ENCODE measurements at regions not wholly inside any gene's neighbourhood (a gene's known extent, or its start where the extent isn't known, plus 50 kb on each side); places are given as distances from the start of the nearest gene placed in this dataset.
"Not testable (repeated sequence)": the region's sequence is repeated elsewhere in the genome, so short reads cannot be mapped to it uniquely, and the experiment has no call there.

DNA sequence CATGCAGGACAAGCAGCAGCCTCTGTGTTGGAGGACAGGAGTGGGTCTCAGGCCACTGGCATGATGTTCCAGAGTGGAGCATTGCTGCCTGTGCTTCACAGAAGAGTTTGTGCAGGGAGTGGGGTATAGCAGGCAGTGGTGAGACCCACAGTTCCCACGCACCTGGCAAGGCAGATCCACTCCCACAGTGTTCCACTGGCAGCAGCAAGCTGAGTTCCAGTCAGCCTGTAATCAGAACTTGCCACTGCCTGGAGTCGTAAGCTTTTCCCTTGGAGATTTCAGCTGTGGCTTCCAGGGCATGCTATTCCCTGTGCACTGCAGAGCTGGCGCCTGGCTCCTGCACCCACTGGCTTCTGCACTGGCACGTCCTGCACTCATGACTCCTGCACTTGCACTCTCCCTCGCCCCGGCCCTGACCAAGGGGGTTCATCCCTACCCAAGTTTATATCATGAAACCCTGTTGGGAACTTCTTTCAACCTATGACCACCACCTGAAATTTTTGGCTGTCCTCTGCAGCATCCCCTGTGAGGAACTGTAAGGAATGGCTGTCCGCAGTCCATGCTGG lies 1144.3 kb downstream of the RAPGEF2 start:
- DNase-seq: no peak

- no peak for DNase-seq
Observed at GRCh38 chr4:160251522-160252170, 1148.8 kb downstream of the RAPGEF2 start.

GRCh38 chr4:160257318-160257717 lies 1154.4 kb downstream of the RAPGEF2 start:
- DNase-seq: no peak

DNA sequence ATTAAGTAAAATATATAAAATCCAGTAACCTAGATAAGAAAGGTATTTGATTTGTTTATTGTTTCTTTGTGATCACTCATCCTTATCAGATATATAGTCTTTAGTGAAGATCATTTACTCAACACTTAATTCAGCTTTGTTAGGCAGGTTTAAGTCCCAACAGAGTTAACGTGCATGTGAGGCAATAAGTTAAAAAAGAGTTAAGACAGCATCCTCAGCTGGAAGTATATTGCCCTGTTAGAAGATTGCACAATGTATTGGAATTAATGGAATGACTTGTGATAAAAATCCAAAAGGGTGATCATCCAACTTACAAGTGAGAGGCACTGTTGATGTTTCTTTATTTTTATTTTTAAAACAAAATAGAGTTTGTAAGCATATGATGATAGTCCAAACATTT lies 1162.1 kb downstream of the RAPGEF2 start:
- DNase-seq: no peak

- no peak for DNase-seq
Observed at GRCh38 chr4:160265836-160266235, 1163.0 kb downstream of the RAPGEF2 start.

- DNase-seq: no peak
Observed at GRCh38 chr4:160276785-160277325, 1174.0 kb downstream of the RAPGEF2 start.

GRCh38 chr4:160283081-160283480 lies 1180.2 kb downstream of the RAPGEF2 start:
- DNase-seq: no peak

DNA sequence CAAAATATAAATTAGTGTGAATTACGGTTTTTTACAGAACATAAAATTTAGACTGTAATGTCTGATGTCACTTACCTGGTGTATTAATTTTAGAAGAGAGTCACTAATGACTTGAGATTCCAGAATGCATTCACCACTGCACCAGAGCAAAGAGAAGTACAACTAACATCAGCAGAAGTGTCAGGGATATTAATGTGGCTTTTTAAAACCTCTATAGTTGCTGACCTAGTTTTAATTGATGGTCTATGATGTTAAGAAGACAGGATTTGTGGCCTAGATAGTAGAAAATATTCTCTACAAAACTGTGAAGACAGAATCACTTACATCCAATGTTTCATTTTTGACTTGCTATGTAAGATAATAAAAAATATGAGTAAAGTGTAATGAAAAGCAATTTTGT lies 1181.6 kb downstream of the RAPGEF2 start:
- no peak for DNase-seq

GRCh38 chr4:160286051-160286450 lies 1183.2 kb downstream of the RAPGEF2 start:
- no peak for DNase-seq

DNA sequence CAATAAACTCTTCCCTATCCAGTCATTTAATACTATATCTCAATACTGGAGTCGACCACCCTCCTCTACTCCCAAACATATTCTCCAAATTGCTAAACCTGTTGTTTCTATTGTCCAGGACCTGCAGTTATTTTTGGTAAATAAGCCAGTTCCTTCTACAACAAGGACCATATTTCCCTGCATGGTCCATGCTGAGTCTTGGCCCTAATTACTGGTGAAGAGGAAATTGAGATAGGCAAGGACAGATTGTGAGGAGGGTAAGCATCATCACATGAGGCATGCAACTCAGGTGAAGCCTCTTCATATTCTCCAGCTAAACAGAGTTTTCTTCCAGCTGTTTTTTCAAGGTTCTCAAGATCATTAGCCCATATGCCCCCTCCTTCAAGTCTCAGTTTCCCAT lies 1193.6 kb downstream of the RAPGEF2 start:
- DNase-seq: no peak

GRCh38 chr4:160299177-160299576 lies 1196.3 kb downstream of the RAPGEF2 start:
- peak; percentile 56 for DNase-seq

DNA sequence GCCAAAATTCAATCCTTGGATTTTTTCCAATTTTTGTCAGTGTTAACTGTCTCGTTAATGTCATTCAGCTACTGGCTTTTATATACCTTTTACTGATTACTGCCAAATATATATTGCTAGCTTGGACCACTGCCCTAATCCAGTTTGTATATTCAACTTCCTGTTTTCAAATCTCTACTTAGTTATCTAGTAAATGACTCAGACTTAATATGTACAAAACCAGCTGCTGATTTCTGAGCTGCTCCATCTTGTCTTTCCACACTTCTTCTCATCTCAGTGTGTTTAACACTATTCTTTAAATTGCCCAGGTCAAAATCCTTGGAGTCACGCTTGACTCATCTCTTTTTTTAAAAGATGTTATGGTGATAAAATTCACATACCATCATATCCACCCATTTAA lies 1196.7 kb downstream of the RAPGEF2 start:
- peak; percentile 67 for DNase-seq

DNA sequence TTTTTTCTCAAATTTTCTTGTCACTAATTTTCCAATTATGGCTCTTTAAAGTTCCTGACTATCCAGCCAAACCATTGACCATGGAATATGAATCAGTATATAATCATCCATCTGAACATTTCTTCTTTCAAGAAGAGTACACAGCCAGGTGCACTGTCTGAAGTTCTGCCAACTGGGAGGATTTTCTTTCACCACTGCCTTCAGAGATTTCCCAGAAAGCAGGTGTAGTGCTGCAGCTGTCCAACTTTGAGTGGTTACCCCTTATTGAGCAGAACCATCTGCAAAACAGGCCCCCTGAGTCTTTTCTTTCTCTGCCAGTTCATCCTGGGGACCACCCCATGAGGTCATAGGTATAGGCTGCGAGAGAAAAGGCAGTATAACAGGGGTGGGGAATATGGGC lies 1213.2 kb downstream of the RAPGEF2 start:
- peak; percentile 15 for DNase-seq

GRCh38 chr4:160318567-160319220 lies 1215.8 kb downstream of the RAPGEF2 start:
- DNase-seq: peak; percentile 43

DNA sequence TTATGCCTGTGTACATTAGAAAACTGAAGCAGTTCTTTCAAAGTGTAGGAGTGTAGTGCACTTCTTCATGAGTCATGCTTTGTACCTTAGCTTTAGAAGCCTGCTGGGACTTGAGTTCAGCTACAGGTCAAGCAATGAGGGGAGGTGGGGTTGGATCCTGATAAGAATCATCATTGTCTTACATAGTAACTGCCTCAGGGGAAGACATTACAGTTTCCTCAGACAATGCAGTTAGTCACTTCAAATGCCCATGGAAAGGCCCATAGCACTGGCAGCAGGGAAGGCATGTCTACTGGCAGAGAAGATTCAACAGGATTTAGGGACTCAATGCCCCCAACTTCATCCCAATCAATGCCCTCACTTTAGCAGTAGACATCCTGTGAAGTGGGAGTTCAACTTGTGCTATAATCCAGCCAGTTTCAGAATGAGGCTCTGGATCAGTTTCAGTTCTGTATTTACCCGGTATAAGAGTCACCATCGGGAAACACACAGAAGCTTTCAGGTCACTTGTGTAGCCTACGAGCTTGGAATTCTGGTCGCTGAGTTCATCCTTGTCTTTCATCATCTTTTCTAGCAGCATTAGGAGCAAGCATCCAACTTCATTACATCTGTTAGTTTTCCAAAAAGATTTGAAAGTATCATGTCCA lies 1216.5 kb downstream of the RAPGEF2 start:
- peak; percentile 42 for DNase-seq

DNA sequence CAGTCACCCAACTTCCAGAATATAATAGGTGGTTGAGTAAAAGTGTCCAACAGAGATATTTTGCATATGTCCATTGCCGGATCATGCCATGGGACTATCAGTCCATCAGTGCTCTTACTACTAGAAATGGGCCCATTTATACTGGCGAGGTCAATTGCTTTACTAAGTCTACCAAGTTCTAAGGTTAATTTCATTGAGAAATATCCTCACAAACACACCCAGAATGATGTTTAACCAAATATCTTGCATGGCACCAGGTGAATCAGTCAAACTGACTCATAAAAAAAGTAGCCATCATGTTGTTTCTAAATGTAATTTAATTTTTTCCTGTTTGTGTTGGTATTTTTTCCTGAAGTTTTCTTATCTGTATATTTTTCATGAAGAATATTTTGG lies 1217.0 kb downstream of the RAPGEF2 start:
- DNase-seq: no peak

DNA sequence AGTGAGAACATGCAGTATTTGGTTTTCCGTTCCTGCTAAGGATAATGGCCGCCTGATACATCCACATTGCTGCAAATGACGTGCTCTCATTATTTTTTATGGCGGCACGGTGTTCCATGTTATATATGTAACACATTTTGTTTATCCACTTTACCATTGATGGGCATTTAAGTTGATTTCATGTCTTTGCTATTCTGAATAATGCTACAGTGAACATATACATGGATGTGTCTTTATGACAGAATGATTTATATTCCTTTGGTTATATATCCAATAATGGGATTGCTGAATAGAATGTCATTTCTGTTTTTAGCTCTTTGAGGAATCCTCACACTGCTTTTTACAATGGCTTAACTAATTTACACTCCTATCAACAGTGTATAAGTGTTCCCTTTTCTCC lies 1223.2 kb downstream of the RAPGEF2 start:
- DNase-seq: no peak

DNA sequence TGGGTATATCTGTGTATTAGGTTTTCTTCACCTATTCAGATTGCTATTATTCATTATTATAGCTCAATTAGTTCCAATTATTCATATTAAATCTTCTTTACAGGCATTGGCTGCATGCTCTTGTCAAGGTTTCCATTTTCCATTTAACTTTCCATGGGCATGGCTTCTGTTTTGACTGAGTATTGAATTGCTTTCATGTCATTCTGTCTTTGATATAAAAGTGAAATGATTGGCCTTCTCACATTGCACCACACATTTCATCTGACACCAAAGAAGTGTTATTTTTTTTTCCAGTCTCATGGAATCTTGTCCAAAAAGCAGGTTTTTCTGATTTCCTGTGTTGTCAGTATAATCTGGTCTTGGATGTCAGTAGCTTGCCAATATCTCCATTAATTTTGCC lies 1244.3 kb downstream of the RAPGEF2 start:
- no peak for DNase-seq

DNA sequence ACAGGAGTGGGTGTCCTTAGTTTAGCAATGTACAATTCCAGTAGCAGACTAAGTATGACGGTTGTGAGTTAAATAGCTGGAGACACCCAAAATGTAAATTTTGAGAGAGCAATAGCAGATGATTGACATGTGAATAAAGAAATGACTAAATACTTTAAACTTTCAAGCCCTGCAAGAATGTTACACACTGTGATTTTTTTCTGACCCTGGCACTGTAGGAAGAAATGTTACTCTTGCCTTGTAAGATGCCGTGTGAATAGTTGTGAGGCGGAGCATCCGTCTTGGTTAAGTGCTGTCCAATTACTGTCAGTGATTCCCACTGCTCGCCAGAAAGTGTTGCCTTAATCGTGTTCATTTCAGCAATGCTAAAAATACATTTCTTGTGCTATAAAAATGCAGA lies 1248.1 kb downstream of the RAPGEF2 start:
- no peak for DNase-seq

DNA sequence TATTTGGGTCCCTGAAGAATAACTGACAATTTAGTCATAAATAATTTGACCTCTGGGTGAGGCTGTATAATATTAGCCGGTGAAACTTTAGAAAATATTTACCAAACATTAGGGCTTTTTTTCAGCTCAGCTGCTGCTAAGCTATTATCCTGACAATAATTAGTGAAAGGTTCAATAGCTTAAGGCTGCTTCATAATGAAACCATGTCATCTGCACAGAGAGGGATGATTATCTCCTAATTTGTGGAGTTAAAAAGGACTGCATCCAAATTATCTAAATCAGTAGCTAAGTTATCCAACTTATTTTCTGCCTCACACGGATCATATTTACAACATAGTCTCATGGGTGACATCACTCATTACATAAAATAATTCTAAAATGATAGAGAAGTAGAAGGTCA lies 1249.8 kb downstream of the RAPGEF2 start:
- peak; percentile 62 for DNase-seq

DNA sequence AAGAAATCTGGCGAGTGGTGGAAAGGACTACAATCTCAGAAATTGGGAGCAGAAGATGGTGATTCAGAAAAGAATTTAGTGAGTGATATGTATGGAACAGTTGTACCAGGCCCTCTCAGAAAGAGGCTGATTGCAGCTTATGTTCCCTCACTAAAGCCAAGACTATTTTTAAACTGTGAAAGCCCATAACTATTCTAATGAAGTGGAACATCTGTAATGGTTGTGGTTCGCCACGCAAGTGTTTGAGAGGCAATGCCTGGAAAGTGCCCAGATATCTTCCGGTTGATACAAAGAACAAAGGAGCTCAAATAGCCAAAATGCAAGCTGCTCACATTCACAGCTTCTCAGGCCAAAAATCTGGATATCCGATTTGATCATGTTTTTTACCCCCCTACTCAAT lies 1250.7 kb downstream of the RAPGEF2 start:
- DNase-seq: no peak

DNA sequence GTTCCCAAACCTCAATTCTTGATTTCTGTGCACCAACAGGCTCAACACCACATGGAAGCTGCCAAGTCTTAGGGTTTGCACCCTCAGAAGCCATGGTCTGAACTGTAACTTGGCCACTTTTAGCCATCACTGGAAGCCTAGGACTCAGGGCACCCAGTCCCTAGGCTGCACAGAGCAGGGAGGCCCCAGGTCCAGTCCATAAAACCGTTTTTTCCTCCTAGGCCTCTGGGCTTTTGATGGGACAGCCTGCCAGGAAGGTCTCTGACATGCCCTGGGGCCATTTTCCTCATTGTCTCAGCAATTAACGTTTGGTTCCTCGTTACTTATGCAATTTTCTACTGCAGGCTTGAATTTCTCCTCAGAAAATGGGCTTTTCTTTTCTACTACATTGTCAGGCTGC lies 1259.6 kb downstream of the RAPGEF2 start:
- DNase-seq: no peak

DNA sequence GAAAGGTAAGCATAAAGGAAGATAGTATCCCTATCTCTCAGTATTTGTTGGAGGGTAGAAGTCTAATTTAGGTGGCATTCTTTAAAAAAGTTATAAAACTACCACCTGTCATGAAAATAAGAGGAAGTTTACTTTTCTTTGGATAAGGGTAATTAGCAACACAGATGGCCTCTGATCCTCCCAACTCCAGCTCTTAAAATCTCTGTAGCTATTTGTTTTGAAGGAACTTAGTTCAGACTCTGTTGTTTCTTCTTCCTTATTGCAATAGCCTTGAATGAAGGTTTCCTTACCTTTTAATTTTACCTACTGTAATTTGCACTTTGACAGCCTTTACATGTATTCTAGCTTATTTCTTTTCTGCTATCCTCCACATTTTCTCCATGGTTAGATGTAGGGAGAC lies 1261.3 kb downstream of the RAPGEF2 start:
- no peak for DNase-seq

- not testable (repeated sequence) for DNase-seq
Observed at GRCh38 chr4:160364665-160365064, 1261.8 kb downstream of the RAPGEF2 start.
